ENCODE measurements at regions not wholly inside any gene's neighbourhood (a gene's known extent, or its start where the extent isn't known, plus 50 kb on each side); places are given as distances from the start of the nearest gene placed in this dataset.

- no peaks in the 10 kb centered on the region for H3K27me3 ChIP-seq
- TF ChIP-seq CTCF (IDR thresholded peaks at IDR 0.05): no peak
- H3K27ac ChIP-seq: no peak overlapping the region
- H3K4me1 ChIP-seq (ENCODE audit: control insufficient read depth in 1 of 2, insufficient read depth in 1 of 2, low read depth in 1 of 2, low read length in 1 of 2): no peaks in the 10 kb centered on the region
- H3K4me3 ChIP-seq (ENCODE audit: low read depth in 1 of 2, low read length in 1 of 2): no peak overlapping the region
- H3K9me3 ChIP-seq: no peaks in the 10 kb centered on the region
- no peaks in the 10 kb centered on the region for H3K36me3 ChIP-seq
Observed at GRCh38 chrX:69311936-69312670, 146.8 kb upstream of the PJA1 start.

- Histone ChIP-seq H3K27me3 (peaks cover 23% of the 10 kb centered on the region), H3K27ac (no peak overlapping the region)
- TF ChIP-seq CTCF (IDR thresholded peaks at IDR 0.05): no peak
Observed at GRCh38 chrX:69309074-69309792, 144.0 kb upstream of the PJA1 start.

GRCh38 chrX:69307756-69308155, 142.5 kb upstream of the PJA1 start:
- Histone ChIP-seq H3K27me3 (peaks cover 23% of the 10 kb centered on the region), H3K9me3 (no peaks in the 10 kb centered on the region), H3K4me3 (ENCODE audit: low read depth in 1 of 2, low read length in 1 of 2) (no peak overlapping the region), H3K4me1 (ENCODE audit: control insufficient read depth in 1 of 2, insufficient read depth in 1 of 2, low read depth in 1 of 2, low read length in 1 of 2) (no peaks in the 10 kb centered on the region), H3K36me3 (no peaks in the 10 kb centered on the region), H3K27ac (no peak overlapping the region)
- TF ChIP-seq CTCF (IDR thresholded peaks at IDR 0.05): no peak

More at GRCh38 chrX:69309074-69309792, 144.0 kb upstream of the PJA1 start:
- Histone ChIP-seq H3K4me3 (ENCODE audit: low read depth in 1 of 2, low read length in 1 of 2) (no peak overlapping the region), H3K4me1 (ENCODE audit: control insufficient read depth in 1 of 2, insufficient read depth in 1 of 2, low read depth in 1 of 2, low read length in 1 of 2) (no peaks in the 10 kb centered on the region), H3K36me3 (no peaks in the 10 kb centered on the region), H3K9me3 (no peaks in the 10 kb centered on the region)

- Histone ChIP-seq H3K27ac (no peak overlapping the region), H3K4me3 (ENCODE audit: low read depth in 1 of 2, low read length in 1 of 2) (no peak overlapping the region), H3K4me1 (ENCODE audit: control insufficient read depth in 1 of 2, insufficient read depth in 1 of 2, low read depth in 1 of 2, low read length in 1 of 2) (no peaks in the 10 kb centered on the region), H3K27me3 (peaks cover 23% of the 10 kb centered on the region), H3K36me3 (no peaks in the 10 kb centered on the region), H3K9me3 (no peaks in the 10 kb centered on the region)
- TF ChIP-seq CTCF (IDR thresholded peaks at IDR 0.05): no peak
Observed at GRCh38 chrX:69307029-69307428, 141.8 kb upstream of the PJA1 start.

- peaks cover 23% of the 10 kb centered on the region for H3K27me3 ChIP-seq
- H3K9me3 ChIP-seq: no peaks in the 10 kb centered on the region
- no peak for TF ChIP-seq CTCF (IDR thresholded peaks at IDR 0.05)
- H3K27ac ChIP-seq: no peak overlapping the region
- no peaks in the 10 kb centered on the region for H3K36me3 ChIP-seq
- no peaks in the 10 kb centered on the region for H3K4me1 ChIP-seq (ENCODE audit: control insufficient read depth in 1 of 2, insufficient read depth in 1 of 2, low read depth in 1 of 2, low read length in 1 of 2)
- no peak overlapping the region for H3K4me3 ChIP-seq (ENCODE audit: low read depth in 1 of 2, low read length in 1 of 2)
Observed at GRCh38 chrX:69306063-69306404, 140.8 kb upstream of the PJA1 start.

Measured in neutrophil (primary cell).